ENCODE measurements at regions not wholly inside any gene's neighbourhood (a gene's known extent, or its start where the extent isn't known, plus 50 kb on each side); places are given as distances from the start of the nearest gene placed in this dataset.
"Not testable (repeated sequence)": the region's sequence is repeated elsewhere in the genome, so short reads cannot be mapped to it uniquely, and the experiment has no call there.

DNA sequence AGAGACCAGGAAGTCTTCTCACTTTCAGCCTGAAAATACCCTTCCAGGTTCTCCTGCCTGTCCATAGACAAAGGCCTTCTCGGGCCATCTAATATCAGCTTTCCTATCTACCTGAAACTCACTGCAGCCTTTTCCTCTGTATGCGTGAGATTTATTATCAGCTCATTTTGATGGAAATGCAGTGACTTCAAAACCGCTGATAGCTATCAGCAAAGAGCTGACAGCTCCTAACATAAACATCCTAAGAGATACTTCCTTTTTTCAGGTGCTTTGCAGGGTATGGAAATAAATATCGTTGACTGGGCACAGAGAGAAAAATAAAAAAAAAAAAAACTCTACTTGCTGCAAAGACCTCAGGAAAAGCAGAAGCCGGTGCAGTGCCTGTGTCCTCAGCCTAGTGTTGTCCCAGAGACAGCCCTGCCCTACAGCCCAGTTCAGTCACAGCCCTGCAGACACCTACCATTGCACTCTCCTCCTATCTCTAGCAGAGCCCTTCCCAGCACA, 215.0 kb upstream of the EGLN3 start:
- in situ Hi-C loops (cut with HindIII; ENCODE audit: low sequenced_read_pairs): no loop called here
- DNase-seq (ENCODE audit: low spot score): no peak

DNA sequence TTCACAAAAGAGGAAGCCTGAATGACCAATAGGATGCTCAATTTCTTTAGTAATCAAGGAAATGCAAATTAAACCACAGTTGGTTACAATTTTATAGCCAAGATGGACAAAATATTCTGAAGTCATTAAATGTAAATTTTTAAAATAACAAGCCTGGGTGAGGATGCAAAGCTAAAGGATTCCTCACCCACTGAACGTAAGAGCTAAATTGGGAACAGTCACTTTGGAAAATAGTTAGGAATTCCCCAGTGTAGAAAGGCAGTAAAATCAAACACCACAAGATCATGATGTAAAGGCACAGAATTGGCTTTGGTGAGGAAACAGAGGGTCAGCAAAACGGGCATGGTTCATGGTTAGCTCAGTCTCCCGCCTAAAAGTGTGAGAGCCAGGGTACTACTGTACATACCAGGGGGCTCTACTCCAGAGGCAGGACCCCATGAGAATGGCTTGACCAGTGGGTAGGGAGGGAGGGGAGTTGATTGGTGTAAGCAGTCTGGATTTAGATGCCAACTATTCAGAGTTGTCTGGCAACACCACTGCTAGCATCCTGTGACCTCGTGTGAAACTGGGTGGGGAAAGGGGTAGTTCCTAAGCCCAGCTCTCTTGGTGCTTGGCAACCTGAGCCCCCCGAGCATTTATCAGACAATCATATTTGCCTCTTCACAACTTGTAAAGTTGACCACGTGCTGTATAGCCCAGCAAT, 213.4 kb upstream of the EGLN3 start:
- in situ Hi-C loops (cut with HindIII; ENCODE audit: low sequenced_read_pairs): no loop called here
- DNase-seq (ENCODE audit: low spot score): no peak

- no peak for DNase-seq (ENCODE audit: low spot score)
- in situ Hi-C loops (cut with HindIII; ENCODE audit: low sequenced_read_pairs): no loop called here
Measured at GRCh38 chr14:34161351-34162082, 210.6 kb upstream of the EGLN3 start.

- no peak for DNase-seq (ENCODE audit: low spot score)
Measured at GRCh38 chr14:34160619-34161018, 209.7 kb upstream of the EGLN3 start.

GRCh38 chr14:34157651-34158050, 206.8 kb upstream of the EGLN3 start:
- DNase-seq (ENCODE audit: low spot score): no peak
- in situ Hi-C loops (cut with HindIII; ENCODE audit: low sequenced_read_pairs): no loop called here

More at GRCh38 chr14:34160619-34161018, 209.7 kb upstream of the EGLN3 start:
- in situ Hi-C loops (cut with HindIII; ENCODE audit: low sequenced_read_pairs): no loop called here

DNA sequence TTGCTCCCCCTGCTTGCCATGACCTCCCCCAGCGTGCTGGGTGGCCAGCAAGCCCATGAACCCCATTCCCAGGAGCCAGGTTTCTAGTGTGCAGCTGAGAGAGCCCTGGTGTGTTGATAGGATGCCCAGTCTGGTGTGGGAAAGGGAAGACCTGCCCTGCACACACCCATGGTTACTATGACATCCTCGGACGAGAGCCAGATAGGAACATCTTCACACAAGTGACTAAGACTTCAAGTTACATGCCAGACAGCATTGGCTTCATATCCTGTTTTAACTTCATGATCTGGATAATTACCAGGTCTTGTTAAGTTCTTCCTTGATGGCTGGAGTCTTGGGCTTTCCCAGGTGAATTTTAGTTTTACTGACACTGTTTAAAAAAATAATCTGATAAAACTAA, 196.6 kb upstream of the EGLN3 start:
- no peak for DNase-seq (ENCODE audit: low spot score)
- in situ Hi-C loops (cut with HindIII; ENCODE audit: low sequenced_read_pairs): no loop called here

DNA sequence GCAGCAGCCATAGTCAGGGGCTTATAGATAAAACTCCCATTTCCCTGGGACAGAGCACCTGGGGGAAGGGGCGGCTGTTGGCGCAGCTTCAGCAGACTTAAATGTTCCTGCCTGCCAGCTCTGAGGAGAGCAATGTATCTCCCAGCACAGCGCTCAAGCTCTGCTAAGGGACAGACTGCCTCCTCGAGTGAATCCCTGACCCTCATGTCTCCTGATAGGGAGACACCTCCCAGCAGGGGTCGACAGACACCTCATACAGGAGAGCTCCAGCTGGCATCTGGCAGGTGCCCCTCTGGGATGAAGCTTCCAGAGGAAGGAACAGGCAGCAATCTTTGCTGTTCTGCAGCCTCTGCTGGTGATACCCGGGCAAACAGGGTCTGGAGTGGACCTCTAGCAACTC, 189.3 kb upstream of the EGLN3 start:
- DNase-seq (ENCODE audit: low spot score); in situ Hi-C loops (cut with HindIII; ENCODE audit: low sequenced_read_pairs): not testable (repeated sequence)

DNA sequence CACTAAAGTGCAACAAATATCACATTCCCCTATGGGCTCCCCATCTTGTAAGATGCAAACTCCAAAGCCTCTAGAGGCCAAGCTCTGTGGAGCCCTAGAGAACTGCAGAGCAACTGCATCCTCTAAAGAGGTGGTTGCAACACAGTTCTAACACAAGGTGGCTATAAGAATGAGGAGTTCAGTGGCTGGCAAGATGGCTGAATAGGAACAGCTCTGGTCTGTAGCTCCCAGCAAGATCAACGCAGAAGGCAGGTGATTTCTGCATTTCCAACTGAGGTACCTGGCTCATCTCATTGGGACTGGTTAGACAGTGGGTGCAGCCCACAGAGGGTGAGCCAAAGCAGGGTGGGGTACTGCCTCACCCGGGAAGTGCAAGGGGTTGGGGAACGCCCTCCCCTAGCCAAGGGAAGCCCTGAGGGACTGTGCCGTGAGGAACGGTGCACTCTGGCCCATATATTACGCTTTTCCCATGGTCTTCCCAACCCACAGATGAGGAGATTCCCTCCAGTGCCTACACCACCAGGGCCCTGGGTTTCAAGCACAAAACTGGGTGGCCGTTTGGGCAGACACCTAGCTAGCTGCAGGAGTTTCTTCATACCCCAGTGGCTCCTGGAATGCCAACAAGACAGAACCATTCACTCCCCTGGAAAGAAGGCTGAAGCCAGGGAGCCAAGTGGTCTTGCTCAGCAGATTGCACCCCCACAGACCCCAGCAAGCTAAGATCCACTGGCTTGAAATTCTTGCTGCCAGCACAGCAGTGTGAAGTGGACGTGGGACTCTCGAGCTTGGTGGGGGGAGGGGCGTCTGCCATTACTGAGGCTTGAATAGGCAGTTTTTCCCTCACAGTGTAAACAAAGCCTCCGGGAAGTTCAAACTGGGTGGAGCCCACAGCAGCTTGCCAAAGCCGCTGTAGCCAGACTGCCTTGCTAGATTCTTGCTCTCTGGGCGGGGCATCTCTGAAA, 188.6 kb upstream of the EGLN3 start:
- in situ Hi-C loops (cut with HindIII; ENCODE audit: low sequenced_read_pairs): not testable (repeated sequence)

GRCh38 chr14:34138175-34138574, 187.3 kb upstream of the EGLN3 start:
- no peak for DNase-seq (ENCODE audit: low spot score)
- in situ Hi-C loops (cut with HindIII; ENCODE audit: low sequenced_read_pairs): no loop called here

More for the DNA sequence above, 188.6 kb upstream of the EGLN3 start:
- not testable (repeated sequence) for DNase-seq (ENCODE audit: low spot score)

DNA sequence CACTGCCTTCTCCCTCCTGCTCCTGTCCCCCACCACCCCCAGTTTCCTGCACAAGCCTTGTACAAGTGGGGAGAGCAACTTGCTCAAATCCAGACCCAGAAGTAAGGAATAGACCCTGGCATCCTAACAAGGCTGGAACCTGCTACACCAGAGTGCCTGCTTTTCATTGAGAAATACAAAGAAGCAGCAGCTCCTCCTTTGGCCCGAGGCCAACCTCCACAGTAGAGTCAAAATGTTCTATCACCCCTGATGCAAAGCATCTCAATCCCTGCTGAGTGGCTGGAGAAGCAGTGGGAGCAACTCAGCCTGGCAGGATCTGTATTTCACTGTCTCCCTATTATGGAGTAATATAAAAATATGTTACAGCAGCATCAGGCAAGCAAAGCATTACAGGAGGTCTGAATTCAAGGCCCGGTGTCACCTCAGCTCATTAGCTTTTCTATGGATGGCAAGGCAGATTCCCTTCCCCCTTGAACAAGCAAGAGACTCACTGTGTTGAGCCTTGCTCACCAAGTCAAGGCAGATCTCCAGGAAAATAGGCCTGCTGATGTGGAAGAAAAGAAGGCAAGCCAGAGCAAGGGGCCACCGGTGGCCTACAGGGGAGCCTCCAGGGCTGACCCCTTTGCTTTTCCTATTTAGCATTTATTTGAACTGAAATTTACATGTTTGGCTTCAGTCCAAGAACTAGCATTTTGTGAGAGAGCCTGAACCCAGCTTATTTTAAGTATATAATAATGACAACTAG, 186.3 kb upstream of the EGLN3 start:
- DNase-seq (ENCODE audit: low spot score): peak; percentile 5
- in situ Hi-C loops (cut with HindIII; ENCODE audit: low sequenced_read_pairs): no loop called here

GRCh38 chr14:34135492-34135891, 184.6 kb upstream of the EGLN3 start:
- DNase-seq (ENCODE audit: low spot score): no peak
- in situ Hi-C loops (cut with HindIII; ENCODE audit: low sequenced_read_pairs): no loop called here

DNA sequence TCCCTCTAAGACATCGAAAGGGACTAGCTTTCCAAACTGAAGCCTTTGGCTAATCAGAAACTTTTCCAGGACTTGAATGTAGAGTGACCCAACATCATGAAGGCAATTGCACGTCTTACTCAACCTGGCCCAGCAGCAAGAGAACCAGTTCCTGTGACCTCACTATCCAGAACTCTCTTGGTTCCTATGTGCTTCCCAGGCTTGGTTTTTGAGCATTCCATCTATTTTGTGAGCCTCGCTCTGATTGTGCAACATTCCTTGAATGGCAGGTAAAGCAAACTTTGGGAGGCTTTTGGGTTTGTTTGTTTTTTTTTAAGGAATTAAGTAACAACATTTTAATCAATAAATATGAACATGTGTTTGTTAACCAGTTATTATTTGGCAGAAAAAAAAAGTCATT, 183.6 kb upstream of the EGLN3 start:
- no peak for DNase-seq (ENCODE audit: low spot score)
- in situ Hi-C loops (cut with HindIII; ENCODE audit: low sequenced_read_pairs): no loop called here

DNA sequence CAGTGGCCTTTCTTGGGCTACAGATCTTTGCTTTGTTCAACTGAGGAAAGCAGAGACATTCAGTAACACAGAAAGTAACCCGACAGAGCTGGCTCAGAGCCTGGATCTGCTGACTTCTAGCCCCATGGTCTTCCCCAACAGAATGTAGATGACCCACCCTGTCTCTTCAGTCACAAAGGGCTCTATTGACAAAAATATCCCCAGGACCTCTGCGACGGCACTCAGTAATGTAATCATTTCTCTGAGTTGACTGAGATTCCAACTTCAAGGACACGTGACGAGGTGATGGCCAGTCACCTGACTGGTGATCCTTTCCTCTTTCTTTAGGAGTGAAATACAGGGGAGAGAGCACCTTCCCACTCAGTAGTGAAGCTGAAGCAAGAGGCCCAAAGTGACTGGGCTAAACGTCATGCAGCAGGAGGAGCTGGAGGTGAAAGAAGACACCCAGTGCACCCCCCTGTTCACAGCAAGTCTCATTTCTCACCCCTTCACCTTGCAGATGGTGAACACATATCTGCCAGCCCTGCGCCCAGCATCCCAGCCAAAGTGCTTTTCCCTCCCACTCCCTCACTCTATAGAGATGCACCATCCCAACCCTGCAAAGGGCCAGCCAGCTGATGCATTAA, 179.2 kb upstream of the EGLN3 start:
- no peak for DNase-seq (ENCODE audit: low spot score)
- in situ Hi-C loops (cut with HindIII; ENCODE audit: low sequenced_read_pairs): no loop called here

DNA sequence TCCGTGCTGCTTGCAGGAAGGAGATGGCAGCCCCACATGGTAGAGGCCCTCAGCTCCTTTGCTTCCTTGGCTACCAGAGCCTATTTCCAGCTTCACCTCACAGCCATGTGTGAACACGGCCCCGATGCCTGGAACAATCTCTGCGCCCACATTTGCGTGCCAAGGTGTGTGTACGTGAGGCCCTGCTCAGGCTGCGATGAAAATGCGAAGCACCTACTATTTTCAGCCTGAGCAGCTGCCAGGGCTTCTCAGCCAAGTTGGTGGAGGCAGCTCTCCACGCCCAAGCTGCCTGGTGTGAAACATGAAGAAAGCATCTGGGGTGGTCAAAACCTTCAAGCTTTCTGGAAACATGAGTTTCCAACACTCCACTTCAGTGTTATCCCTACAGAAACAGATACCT, 177.8 kb upstream of the EGLN3 start:
- DNase-seq (ENCODE audit: low spot score): no peak
- in situ Hi-C loops (cut with HindIII; ENCODE audit: low sequenced_read_pairs): no loop called here

- in situ Hi-C loops (cut with HindIII; ENCODE audit: low sequenced_read_pairs): no loop called here
- no peak for DNase-seq (ENCODE audit: low spot score)
Measured at GRCh38 chr14:34126586-34126985, 175.7 kb upstream of the EGLN3 start.

DNA sequence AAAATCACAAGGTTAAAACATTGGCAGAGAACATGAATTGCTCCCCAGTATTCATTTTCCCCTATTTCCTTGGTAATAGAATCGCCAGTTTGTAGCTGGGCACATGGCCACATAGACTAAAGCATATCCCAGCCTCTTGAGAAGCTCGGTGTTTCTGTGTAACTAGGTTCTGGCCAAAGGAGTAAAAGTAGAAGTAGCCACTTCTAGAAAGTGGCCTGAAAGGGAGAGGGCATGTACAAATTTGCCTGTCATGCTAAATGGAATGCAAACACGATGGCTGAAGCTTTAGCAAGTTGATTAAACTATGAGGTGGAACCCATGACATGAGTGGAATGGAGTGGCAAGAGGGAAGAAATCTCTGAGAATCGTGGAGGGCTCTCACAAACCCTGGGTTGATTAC, 173.7 kb upstream of the EGLN3 start:
- in situ Hi-C loops (cut with HindIII; ENCODE audit: low sequenced_read_pairs): no loop called here
- DNase-seq (ENCODE audit: low spot score): no peak

DNA sequence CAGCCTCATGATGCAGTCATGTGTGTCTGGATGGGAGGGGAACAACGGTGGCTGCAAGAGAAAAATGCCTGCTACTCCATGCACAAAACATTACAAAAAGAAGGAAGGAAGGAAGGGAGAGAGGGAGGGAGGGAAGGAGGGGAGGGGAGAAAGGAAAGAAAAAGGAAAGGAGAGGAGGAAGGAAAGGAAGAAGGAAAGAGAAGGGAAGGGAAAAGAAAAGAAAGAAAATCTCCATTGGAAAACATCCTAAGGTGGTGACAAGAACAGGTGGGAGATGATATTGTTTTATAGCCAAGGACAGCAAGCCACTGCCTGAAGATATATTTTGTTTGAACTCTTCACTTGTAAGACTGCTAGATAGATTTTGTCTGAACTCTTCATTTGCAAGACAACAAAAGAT, 171.8 kb upstream of the EGLN3 start:
- DNase-seq (ENCODE audit: low spot score): no peak
- in situ Hi-C loops (cut with HindIII; ENCODE audit: low sequenced_read_pairs): no loop called here

GRCh38 chr14:34122081-34122480, 171.2 kb upstream of the EGLN3 start:
- no peak for DNase-seq (ENCODE audit: low spot score)
- in situ Hi-C loops (cut with HindIII; ENCODE audit: low sequenced_read_pairs): no loop called here
